ENCODE measurements at regions not wholly inside any gene's neighbourhood (a gene's known extent, or its start where the extent isn't known, plus 50 kb on each side); places are given as distances from the start of the nearest gene placed in this dataset.

DNA sequence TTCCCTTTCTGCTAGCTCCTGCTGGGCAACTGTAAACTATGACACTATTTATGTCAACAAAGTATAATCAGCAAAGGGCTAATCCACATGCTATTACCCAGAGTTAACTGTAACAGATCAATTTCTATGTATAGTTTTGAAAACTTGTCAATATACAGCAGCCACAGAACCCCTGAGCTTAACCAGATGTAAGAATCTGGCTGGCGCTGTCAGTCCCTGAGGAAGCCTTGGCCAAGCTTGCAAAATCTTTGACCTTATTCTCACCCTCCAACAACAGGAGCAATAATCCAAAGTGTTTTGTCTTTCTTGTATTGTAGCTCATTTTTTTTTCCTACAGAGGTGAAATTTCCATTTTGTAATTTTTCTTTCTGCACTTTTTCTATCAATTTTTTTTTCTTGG, 1230.1 kb upstream of the SLC10A2 start:
- no peak for TF ChIP-seq CTCF (IDR thresholded peaks at IDR 0.05)
- no peak for TF ChIP-seq POLR2A (IDR thresholded peaks at IDR 0.05)

Measured in lower leg skin (tissue), 3 donors.